GM21515 (cell line): ENCODE measurements at regions not wholly inside any gene's neighbourhood (a gene's known extent, or its start where the extent isn't known, plus 50 kb on each side); places are given as distances from the start of the nearest gene placed in this dataset.
"Not testable (repeated sequence)": the region's sequence is repeated elsewhere in the genome, so short reads cannot be mapped to it uniquely, and the experiment has no call there.

Experiments
- ATAC-seq: cut with Tn5 transposase; IDR thresholded peaks from one replicate; pipeline ENCODE4 v1.9.1; 2021; ENCODE audit not compliant: unreplicated experiment

- no peak for ATAC-seq
These were observed 135.6 kb upstream of the N4BP1 start for GRCh38 chr16:48745541-48745940.

GRCh38 chr16:48740964-48741363 is 131.0 kb upstream of the N4BP1 start:
- no peak for ATAC-seq

- ATAC-seq: no peak
These were observed 124.2 kb upstream of the N4BP1 start for GRCh38 chr16:48734220-48734619.

GRCh38 chr16:48704710-48705109 is 94.7 kb upstream of the N4BP1 start:
- no peak for ATAC-seq

GRCh38 chr16:48687421-48688038 is 77.5 kb upstream of the N4BP1 start:
- ATAC-seq: peak; percentile 83

GRCh38 chr16:48684148-48684547 is 74.2 kb upstream of the N4BP1 start:
- no peak for ATAC-seq

GRCh38 chr16:48682971-48683370 is 73.0 kb upstream of the N4BP1 start:
- ATAC-seq: no peak

GRCh38 chr16:48681520-48681919 is 71.5 kb upstream of the N4BP1 start:
- no peak for ATAC-seq

GRCh38 chr16:48680881-48681280 is 70.9 kb upstream of the N4BP1 start:
- no peak for ATAC-seq

GRCh38 chr16:48676836-48677235 is 66.9 kb upstream of the N4BP1 start:
- no peak for ATAC-seq

GRCh38 chr16:48668184-48668583 is 58.2 kb upstream of the N4BP1 start:
- not testable (repeated sequence) for ATAC-seq

GRCh38 chr16:48659940-48660339 is 50.0 kb upstream of the N4BP1 start:
- no peak for ATAC-seq
